NCI-H2171 (cell line): ENCODE measurements at regions not wholly inside any gene's neighbourhood (a gene's known extent, or its start where the extent isn't known, plus 50 kb on each side); places are given as distances from the start of the nearest gene placed in this dataset.

ENCODE experiments used
- DNase-seq: peaks from one replicate; lab custom pipeline; 2025; lab: John Stamatoyannopoulos, UW

DNA sequence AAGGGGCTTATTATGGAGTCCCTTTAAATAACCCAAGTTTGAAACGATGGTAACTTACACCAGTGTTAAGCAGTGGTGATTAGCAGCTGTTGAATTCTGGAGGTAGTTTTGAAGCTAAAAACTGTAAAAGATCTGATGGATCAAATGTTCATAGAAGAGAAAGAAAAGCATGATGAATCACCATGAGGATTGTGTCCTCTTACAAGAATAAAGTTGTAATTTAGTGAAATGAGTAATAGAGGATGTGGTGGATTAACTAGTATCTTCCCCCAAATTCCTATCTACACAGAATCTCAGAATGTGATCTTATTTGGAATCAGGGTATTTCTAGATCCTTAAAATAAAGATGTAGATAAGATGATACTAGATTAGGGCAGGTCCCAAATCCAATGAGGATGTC lies 1138.2 kb upstream of the TMEFF2 start:
- DNase-seq = no peak

GRCh38 chr2:193331676-193332075 lies 1136.9 kb upstream of the TMEFF2 start:
- peak; percentile 37 for DNase-seq

- DNase-seq = no peak
Measured at GRCh38 chr2:193326296-193326695, 1131.6 kb upstream of the TMEFF2 start.

- no peak for DNase-seq
Measured at GRCh38 chr2:193315428-193316091, 1120.8 kb upstream of the TMEFF2 start.

GRCh38 chr2:193303464-193303863 lies 1108.7 kb upstream of the TMEFF2 start:
- DNase-seq = no peak

DNA sequence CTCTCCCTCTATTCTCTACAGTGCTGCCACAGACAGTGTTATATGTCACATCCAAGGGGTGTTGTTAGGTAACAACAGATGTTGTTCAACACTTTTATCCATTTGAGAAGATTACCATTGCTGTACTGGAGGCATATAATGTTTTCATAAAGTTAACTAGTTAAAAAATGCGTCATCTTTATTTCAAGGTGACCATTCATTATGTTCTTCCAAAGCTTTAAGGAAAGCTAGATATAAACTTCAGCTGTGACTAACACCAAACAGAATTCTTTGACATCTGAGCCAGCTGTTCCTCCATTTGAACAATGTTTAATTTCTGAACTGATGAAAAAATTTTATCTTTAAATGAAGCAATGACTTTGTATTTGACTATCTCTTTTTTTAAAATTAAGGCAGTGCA lies 1099.6 kb upstream of the TMEFF2 start:
- DNase-seq = no peak

DNA sequence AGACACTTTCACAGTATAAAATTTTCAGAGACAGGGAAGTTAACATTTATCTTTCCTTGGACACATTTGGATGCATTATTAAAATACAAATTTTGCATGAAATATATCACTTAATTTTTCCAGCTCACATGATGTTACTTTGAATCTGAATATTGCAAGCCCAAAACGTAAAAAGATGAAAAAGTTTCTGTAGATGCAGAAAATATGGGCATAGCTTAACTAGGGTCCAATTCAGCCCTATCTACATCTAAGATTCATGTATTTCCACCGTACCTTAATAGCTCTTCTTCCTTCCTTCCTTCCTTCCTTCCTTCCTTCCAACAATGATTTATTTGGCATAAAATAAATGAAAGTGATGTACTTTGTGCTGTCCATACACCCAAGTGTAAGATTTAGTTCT lies 1084.6 kb upstream of the TMEFF2 start:
- no peak for DNase-seq

DNA sequence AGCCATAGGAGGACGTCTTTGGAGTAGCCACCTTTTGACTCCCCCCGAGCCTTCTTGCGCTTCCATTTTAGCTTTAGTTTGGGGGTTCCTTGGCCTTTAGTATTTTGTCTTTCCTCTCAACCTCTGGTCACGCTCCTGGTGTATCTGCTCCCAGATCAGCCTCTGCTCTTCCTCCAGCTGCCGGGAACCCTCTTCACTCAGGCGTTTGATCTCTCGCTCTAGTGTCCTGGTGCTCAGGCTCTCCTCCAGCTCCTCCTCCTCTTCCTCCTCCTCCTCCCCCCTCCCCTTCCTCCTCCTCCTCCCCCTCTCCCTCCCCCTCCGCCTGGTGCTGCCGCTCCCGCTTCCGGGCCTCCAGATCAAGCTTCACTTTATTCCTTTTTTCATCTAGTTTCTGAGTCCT lies 1082.3 kb upstream of the TMEFF2 start:
- DNase-seq = no peak

DNA sequence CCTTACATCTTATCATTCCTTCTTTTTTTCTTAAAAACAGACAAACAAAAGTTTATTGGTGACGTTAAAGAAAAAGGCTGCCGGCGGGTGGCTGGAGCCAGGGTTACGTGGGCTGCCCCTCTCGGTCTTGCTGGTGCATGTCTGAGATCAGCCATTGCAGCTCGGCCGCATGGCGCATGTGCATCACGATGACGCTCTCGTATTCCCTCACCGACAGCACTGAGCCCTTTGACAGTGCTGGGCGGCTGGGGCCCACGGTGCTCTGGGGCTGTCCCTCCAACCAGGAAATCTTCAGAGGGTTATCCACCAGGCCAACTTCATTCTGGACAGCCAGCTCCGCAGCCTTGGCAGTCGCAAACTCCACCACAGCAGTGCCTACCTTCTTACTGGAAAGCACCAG lies 1081.8 kb upstream of the TMEFF2 start:
- DNase-seq = no peak

DNA sequence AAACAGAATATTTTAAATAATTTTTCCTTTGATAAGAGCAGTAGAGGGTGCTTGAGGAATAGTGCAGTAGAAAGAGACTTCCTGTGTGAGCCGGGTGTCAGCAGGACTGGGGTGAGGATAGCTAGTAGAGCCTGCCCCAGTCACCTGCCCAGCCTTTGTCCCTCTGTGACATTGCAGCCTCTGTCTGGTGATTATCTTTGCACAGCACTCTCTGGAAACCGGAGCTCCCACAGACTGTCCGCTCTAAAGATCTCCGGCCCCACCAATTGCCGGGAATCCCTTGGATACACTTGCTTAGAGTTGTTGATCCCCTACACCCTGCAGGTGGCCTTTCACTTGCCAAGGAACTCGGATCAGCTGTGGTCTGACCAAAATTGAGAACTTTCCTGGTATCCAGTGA lies 1081.3 kb upstream of the TMEFF2 start:
- no peak for DNase-seq

DNA sequence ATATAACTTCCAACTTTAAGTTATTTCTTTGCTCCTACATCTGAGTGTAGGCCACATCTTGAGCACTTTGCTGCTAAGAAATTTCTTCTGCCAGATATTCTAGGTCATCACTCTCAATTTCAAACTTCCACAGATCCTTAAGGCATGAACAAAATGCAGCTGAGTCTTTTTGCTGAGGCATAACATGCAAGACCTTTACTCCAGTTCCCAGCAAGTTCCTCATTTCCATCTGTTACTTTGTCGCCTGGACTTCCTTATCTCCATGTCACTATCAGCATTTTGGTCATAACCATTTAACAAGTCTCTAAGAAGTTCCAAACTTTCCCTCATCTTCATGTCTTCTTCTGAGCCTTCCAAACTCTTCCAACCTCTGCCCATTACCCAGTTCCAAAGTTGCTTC lies 1077.3 kb upstream of the TMEFF2 start:
- no peak for DNase-seq

GRCh38 chr2:193270816-193271215 lies 1076.1 kb upstream of the TMEFF2 start:
- no peak for DNase-seq

- DNase-seq = no peak
Measured at GRCh38 chr2:193267496-193268002, 1072.8 kb upstream of the TMEFF2 start.

- no peak for DNase-seq
Measured at GRCh38 chr2:193253014-193253530, 1058.3 kb upstream of the TMEFF2 start.

DNA sequence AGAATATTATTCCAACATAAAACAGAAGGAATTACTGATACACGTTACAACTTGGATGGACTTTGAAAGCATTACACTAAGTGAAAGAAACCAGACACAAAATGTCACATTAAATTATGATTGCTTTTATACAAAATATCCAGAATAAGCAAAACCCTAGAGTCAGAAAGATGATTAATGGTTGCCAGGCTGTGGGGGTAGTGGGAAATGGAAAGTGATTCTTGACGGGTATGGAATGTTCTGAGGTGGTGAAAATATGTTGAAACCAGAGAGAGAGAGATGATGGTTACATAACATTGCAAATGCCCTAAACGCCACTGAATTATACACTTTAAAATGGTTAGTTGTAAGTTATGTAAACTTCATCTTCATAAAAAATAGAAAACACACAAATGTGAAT lies 1057.2 kb upstream of the TMEFF2 start:
- DNase-seq = no peak

DNA sequence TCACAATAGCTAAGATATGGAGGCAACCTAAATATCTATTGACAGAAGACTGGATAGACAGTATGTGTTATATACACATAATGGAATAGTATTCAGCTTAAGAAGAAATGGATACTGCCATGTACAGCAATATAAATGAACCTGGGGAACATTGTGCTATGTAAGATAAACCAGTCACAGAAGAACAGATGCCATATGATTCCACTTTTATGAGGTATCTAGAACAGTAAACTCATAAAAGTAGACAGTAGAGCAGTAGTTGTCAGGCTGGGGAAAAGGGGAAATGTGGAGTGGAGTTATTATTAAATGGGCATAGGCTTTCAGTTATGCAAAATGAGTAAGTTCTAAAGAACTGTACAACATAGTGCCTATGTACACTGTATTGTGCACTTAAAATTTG lies 1055.7 kb upstream of the TMEFF2 start:
- no peak for DNase-seq

GRCh38 chr2:193240752-193241151 lies 1046.0 kb upstream of the TMEFF2 start:
- DNase-seq = no peak

GRCh38 chr2:193231634-193232033 lies 1036.9 kb upstream of the TMEFF2 start:
- DNase-seq = no peak

GRCh38 chr2:193228276-193228675 lies 1033.5 kb upstream of the TMEFF2 start:
- no peak for DNase-seq

- DNase-seq = no peak
Measured at GRCh38 chr2:193222454-193222853, 1027.7 kb upstream of the TMEFF2 start.

- no peak for DNase-seq
Measured at GRCh38 chr2:193219413-193219812, 1024.7 kb upstream of the TMEFF2 start.

DNA sequence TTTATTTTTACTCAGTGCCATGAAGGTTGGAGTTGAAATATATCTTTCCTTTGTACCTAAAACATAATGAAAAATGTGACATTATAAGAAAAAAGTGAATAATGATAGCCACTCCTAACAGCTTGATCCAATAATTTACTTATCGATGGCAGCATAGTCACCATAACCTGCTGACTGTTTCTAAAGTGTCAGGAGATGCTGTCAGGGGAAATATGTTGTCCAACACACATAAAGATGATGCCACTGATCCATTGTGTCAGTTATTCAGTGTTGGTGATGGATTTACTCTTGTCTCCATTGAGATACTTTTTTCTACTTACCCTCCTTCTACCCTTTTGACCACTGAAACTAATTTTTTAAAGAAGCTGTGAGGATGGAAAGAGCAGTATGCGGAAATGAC lies 1006.9 kb upstream of the TMEFF2 start:
- DNase-seq = no peak

DNA sequence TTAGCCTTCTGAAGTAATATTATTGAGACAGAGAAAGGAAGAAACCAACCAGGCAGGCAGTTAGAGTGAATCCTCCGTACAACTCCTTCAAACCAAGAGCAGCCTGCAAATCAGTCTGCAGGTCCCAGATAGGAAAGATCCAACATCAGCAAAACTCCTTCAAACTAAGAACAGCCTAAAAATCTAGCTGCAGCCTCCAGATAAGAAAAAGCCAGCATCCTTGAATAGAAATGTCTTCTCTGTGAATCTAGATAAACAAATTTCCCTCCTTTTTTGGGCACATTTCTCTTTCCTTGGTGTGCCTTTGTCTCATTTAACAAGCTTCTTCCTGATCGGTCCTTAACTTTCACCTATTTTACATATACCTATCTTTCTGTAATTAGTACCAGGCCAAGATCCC lies 1004.6 kb upstream of the TMEFF2 start:
- DNase-seq = no peak

DNA sequence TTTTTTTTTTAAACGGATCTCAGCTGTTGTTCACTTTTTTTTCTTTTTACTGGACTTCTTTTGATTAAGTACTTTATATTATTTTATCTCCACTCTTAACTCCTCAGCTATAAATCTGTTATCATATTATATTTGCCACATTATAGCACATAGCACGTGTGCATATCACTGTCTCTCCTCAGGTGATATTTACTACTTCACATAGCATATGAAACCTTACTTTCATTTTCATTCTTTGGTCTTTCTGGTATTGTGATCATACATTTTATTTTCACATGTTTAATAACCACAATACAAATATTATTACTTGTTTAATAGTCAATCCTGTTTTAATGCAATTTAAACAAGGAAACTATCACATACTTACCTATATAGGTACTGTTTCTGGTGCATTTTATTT lies 993.1 kb upstream of the TMEFF2 start:
- DNase-seq = no peak
